ENCODE measurements at regions not wholly inside any gene's neighbourhood (a gene's known extent, or its start where the extent isn't known, plus 50 kb on each side); places are given as distances from the start of the nearest gene placed in this dataset.
"Not testable (repeated sequence)": the region's sequence is repeated elsewhere in the genome, so short reads cannot be mapped to it uniquely, and the experiment has no call there.

DNA sequence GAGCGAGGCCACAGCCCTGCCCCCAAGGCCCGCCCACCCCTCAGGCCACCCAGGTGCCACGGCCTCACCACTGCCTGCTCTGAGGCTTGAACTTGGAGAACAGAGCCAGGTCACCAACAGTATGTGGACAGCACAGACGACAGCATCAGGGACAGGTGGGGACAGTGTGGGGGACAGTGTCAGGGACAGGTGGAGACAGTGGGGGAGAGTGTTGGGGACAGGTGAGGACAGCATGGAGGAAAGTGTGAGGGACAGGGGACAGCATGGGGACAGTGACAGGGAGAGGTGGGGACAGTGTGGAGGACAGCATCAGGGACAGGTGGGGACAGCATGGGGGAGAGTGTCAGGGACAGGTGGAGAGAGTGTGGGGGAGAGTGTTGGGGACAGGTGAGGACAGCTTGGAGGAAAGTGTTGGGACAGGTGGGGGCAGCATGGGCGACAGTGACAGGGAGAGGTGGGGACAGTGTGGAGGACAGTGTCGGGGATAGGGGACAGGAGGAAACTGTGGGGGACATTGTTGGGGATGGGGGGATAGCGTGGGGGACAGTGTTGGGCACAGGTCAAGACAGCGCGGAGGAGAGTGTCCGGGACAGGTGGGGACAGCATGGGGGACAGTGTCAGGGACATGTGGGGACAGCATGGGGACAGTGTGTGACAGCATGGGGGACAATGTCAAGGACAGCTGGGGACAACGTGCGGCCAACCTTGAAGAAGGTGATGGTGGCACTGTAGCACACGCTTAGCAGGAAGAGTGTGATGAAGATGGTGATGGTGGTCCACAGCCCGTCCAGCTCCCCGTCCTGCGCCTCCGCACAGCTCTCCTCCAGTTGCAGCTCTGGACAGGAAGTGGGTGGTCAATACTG, 114.9 kb downstream of the TMEM121 start:
- no peak for DNase-seq

- DNase-seq = not testable (repeated sequence)
Observed at GRCh38 chr14:105641951-105642350, 115.6 kb downstream of the TMEM121 start.

DNA sequence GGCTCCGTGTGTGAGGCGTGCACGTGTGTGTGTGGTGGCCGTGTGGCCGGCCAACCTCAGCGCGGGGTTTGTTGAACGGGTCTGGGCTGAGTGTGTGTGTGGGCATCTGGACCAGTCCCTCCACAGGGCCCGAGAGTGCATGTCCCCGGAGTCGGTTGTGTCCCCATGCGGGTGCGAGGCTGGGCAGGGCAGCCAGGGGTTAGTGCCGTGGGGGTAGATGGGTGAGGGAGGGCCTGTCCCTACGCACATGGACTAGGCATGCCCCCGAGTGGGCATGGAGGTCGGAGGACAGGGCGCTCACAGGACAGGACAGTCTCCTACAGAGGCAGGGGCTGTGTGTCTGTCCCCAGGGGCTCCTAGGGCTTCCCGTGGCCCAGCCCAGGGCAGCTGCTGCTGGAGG, 116.1 kb downstream of the TMEM121 start:
- not testable (repeated sequence) for DNase-seq

DNA sequence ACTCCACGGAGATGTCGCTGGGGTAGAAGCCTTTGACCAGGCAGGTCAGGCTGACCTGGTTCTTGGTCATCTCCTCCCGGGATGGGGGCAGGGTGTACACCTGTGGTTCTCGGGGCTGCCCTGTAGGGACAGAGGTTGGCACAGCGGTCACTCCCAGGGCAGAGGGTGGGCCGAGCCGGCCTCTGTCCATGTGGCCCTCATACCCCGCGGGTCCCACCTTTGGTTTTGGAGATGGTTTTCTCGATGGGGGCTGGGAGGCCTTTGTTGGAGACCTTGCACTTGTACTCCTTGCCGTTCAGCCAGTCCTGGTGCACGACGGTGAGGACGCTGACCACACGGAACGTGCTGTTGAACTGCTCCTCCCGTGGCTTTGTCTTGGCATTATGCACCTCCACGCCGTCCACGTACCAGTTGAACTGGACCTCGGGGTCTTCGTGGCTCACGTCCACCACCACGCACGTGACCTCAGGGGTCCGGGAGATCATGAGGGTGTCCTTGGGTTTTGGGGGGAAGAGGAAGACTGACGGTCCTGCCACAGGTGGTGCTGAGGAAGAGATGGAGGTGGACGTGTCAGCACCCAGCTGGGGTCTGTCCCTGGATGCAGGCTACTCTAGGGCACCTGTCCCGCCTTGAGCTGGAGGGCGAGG, 117.1 kb downstream of the TMEM121 start:
- not testable (repeated sequence) for DNase-seq

GRCh38 chr14:105644053-105644435, 117.7 kb downstream of the TMEM121 start:
- DNase-seq = not testable (repeated sequence)

GRCh38 chr14:105644457-105644856, 118.1 kb downstream of the TMEM121 start:
- not testable (repeated sequence) for DNase-seq

- not testable (repeated sequence) for DNase-seq
Observed at GRCh38 chr14:105644891-105645290, 118.5 kb downstream of the TMEM121 start.

GRCh38 chr14:105645389-105645788, 119.0 kb downstream of the TMEM121 start:
- not testable (repeated sequence) for DNase-seq

DNA sequence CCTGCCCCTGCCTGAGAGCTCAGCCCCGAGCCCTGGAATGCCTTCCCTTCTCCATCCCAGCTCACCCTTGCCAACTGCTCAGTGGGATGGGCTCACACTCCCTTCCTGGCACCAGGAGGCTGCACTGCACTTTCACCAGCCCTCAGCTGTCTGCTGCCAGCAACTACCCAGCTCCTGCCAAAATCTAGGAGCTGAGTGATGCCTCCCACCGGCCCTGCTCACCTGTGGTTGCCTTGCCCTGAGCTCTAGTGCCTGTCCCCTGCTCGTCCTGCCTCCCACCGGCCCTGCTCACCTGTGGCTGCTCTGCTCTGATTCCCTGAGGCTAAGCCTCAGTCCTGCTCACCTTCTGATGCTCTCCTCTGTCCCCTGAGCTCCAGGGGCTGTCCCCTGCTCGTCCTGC, 119.8 kb downstream of the TMEM121 start:
- no peak for DNase-seq

GRCh38 chr14:105646711-105647281, 120.4 kb downstream of the TMEM121 start:
- DNase-seq = not testable (repeated sequence)

GRCh38 chr14:105647426-105647783, 121.0 kb downstream of the TMEM121 start:
- DNase-seq = not testable (repeated sequence)

DNA sequence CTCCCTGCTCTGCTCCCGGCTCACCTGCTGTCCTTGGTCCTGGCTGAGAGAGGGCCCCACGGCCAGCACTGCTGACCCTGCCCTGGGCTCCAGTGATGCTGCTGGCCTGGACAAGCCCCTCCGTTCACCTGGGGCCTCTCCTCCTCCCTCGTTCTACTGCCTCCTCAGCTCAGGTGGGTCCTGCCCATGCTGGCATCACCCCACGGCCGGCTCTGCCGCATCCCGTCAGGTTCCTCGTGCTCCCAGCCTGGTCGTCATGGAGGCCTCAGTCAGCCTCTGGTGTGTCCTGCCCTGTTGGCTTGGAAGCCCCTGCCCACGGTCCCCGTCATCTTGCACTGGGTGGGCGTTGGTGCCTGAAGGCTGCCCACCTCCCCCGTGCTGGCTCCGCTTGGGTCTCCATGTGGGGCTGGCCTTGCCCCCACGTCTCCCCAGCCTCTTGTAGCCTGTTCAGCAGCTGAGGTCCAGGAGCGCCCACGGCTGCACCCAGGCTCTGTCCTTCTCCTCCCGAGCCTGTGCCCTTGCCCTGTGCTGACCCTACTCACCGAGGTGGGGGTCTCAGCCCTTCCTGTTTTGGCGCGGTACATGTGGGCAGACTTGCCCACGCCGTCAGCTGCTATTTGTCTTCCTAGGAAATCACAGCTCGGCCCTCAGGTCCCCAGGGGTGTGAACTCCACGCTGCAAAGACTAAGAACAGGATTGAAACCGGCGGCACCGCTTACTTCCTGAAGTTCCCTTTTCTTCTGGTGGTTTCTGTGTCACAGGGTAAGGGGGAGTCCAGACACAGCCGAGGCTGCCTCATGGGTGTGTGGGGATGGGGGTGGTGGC, 121.6 kb downstream of the TMEM121 start:
- no peak for DNase-seq

- DNase-seq = not testable (repeated sequence)
Observed at GRCh38 chr14:105648609-105649535, 122.5 kb downstream of the TMEM121 start.

DNA sequence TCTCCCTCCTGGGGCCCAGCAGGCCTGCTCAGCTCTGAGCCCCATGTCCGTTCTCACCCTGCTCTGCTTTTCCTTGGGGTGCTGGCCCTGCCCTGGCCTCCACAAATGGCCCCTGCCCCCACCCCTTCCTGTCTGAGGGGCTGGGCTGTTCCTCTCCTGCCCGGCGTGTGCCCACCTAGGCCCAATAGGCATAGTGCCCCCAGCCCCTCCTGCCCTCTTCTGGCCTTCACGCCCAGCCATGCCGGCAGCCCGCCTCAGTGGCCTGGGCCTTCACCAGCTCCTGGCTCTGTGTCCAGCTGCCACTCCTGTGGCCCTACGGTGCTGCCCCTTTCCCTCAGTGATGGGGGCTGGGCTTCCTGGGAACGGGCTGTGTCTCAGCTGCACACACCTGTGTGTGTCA, 125.9 kb downstream of the TMEM121 start:
- DNase-seq = not testable (repeated sequence)

DNA sequence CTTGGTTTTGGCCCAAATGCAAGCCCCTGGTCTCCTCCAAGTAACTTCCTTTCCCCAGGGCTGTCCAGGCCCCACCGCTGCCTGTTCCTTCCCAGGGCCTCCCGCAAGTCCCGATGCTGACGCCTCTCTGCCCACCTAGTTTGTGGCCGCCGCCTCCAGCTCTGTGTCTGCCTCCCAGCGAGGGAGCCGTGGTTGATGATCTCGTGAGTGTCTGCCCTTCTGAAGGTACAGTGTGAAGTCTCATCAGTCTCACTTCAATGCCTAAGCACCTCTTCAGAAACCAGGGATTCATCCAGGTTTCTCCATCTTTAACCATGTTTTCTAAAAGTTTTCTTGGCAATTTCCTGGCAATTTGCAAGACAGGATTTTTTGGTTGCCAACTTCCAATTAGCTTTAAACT, 127.5 kb downstream of the TMEM121 start:
- not testable (repeated sequence) for DNase-seq

DNA sequence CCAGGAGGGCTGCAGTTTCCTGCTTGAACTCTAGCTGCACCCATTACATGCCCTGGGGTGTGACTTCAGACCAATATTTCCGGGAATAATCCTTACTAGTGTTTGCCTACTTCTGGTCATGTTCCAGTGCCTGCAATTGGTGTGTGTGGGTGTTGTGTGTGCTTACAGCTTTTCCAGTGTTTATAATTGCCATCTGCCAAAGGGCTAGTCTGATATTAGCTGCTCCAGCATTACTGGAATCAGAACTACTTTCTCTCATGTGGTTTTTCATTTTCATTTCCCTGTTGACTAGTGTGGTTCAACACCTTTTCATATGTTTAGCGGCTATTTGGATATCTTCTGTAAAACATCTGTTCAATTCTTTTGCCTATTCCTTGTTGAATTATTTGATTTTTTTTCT, 132.9 kb downstream of the TMEM121 start:
- DNase-seq = not testable (repeated sequence)

GRCh38 chr14:105659935-105660527, 133.6 kb downstream of the TMEM121 start:
- no peak for DNase-seq

GRCh38 chr14:105660816-105661531, 134.6 kb downstream of the TMEM121 start:
- no peak for DNase-seq

GRCh38 chr14:105662043-105662442, 135.7 kb downstream of the TMEM121 start:
- DNase-seq = not testable (repeated sequence)

DNA sequence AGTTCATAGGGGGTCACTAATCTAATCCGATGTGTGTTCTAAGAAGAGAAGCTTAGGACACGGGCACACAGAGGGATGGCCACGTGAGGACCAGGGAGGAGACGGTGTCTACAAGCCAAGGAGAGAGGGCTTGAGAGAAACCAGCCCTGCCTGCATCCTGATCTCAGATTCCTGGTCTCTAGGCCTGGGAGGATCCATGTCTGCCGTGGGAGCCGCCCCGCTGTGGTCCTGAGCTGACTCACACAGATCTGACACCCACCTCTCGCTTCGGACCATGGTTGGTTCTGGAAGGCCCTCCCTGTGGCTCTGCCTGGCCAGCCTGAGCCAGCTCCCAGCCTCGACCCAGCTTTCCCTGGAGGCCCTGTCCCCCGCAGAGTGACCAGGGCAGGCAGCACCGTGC, 136.2 kb downstream of the TMEM121 start:
- not testable (repeated sequence) for DNase-seq

DNA sequence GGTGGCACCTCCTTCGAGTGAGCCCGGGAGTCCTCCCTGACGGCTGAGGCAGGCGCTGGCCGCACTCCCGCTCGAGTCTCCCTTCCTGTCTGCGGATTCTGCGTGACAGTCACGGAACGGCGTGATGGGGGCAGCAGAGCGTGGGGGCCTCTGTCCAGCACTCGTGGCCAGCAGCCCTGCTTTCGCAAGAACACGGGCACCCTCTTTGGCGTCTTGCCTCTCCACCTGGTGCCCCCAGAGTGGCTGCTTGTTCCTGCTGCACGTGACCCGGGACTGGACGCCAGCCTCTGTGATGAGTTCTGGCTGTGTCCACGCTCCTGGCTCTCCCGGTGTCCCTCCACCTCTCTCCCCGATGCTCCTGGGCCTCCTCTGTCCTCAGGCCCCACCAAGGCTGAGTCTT, 136.9 kb downstream of the TMEM121 start:
- not testable (repeated sequence) for DNase-seq
